Gastroesophageal sphincter (tissue), 4 donors: ENCODE measurements at regions not wholly inside any gene's neighbourhood (a gene's known extent, or its start where the extent isn't known, plus 50 kb on each side); places are given as distances from the start of the nearest gene placed in this dataset.

Experiments used
- ATAC-seq: fragments of 150-250 bp; one replicate; pipeline ENCODE4 v1.9.1; 2016; ENCODE audit warnings: mild to moderate bottlenecking, moderate library complexity
- H3K27ac ChIP-seq, 4 donors: fragments of 200-600 bp; sonication (generic) in 3 of 4; 1 replicate in 3 of 4; 2 replicates in 1 of 4; pipeline ENCODE4 v1.5.1; 2016 to 2019
- H3K27me3 ChIP-seq: fragments of 200-600 bp; sonication (generic); one replicate; pipeline ENCODE4 v1.5.1; 2019
- H3K36me3 ChIP-seq, 2 donors: fragments of 200-600 bp; sonication (generic); one replicate each; pipeline ENCODE4 v1.5.1; 2019; ENCODE audit warnings: control low read depth in 1 of 2
- H3K4me1 ChIP-seq, 3 donors: fragments of 200-600 bp; sonication (generic); 1 replicate in 2 of 3; 2 replicates in 1 of 3; pipeline ENCODE4 v1.5.1; 2016 to 2019; ENCODE audit warnings: control low read depth in 2 of 3
- H3K4me3 ChIP-seq, 2 donors: fragments of 200-600 bp; sonication (generic); one replicate each; pipeline ENCODE4 v1.5.1; 2019; ENCODE audit warnings: mild to moderate bottlenecking in 1 of 2, moderate library complexity in 1 of 2
- H3K9me3 ChIP-seq, 3 donors: fragments of 200-600 bp; sonication (generic); one replicate each; pipeline ENCODE4 v1.5.1; 2017 to 2019; ENCODE audit warnings: control low read depth in 2 of 3
- CTCF ChIP-seq, 4 experiments: fragments of 200-600 bp in 2 of 4; fragments of 450-650 bp in 2 of 4; sonication (generic) in 1 of 4; IDR thresholded peaks; one replicate each; pipeline ENCODE4 v1.5.1; 2017 to 2019; ENCODE audit warnings: antibody characterized with exemption in 4 of 4, mild to moderate bottlenecking in 2 of 4, moderate library complexity in 2 of 4
- EP300 ChIP-seq: sonication (generic); formaldehyde crosslinking; IDR thresholded peaks from one replicate; pipeline ENCODE4 v1.6.1; 2017; ENCODE audit warnings: antibody characterized with exemption, mild to moderate bottlenecking
- POLR2A ChIP-seq, 2 donors: fragments of 450-650 bp; IDR thresholded peaks; one replicate each; pipeline ENCODE4 v1.6.1; 2017; ENCODE audit warnings: antibody characterized with exemption in 2 of 2, mild to moderate bottlenecking in 2 of 2, moderate library complexity in 1 of 2
- POLR2AphosphoS5 ChIP-seq: sonication (generic); formaldehyde crosslinking; IDR thresholded peaks from one replicate; pipeline ENCODE4 v1.6.1; 2017; ENCODE audit warnings: antibody characterized with exemption
- WGBS, 2 donors: methylation state at CpG; one replicate each; pipeline ENCODE4 v1.1.5; 2018; ENCODE audit warnings: low coverage in 1 of 2; 5-methylcytosine and 5-hydroxymethylcytosine counted together

GRCh38 chrX:97666890-97667289 is 783.2 kb downstream of the RPA4 start:
- ATAC-seq = no peak
- Histone ChIP-seq H3K4me3 (no peak overlapping the region), H3K9me3 (no peaks in the 10 kb centered on the region), H3K36me3 (no peaks in the 10 kb centered on the region), H3K4me1 (no peaks in the 10 kb centered on the region), H3K27ac (no peak overlapping the region), H3K27me3 (no peaks in the 10 kb centered on the region)
- 43 to 69% methylated on average over 1 to 2 of the region's 2 CpGs for WGBS, 2 donors
- no peak for TF ChIP-seq POLR2A (IDR thresholded peaks at IDR 0.05)

GRCh38 chrX:97668126-97668525 is 784.4 kb downstream of the RPA4 start:
- Histone ChIP-seq H3K9me3 (no peaks in the 10 kb centered on the region), H3K4me1 (no peaks in the 10 kb centered on the region), H3K36me3 (no peaks in the 10 kb centered on the region), H3K27ac (no peak overlapping the region), H3K27me3 (no peaks in the 10 kb centered on the region), H3K4me3 (no peak overlapping the region)
- TF ChIP-seq POLR2A (IDR thresholded peaks at IDR 0.05) (no peak), EP300 (no peak), POLR2AphosphoS5 (no peak), CTCF (IDR thresholded peaks at IDR 0.05) (no peak)
- ATAC-seq = no peak
- WGBS, 2 donors = 82 to 87% methylated on average over 2 of the region's 2 CpGs

GRCh38 chrX:97672138-97672537 is 788.4 kb downstream of the RPA4 start:
- no peak overlapping the region for H3K4me3 ChIP-seq
- H3K9me3 ChIP-seq = no peaks in the 10 kb centered on the region
- TF ChIP-seq POLR2AphosphoS5 (no peak), CTCF (IDR thresholded peaks at IDR 0.05) (no peak), POLR2A (IDR thresholded peaks at IDR 0.05) (no peak), EP300 (no peak)
- no peaks in the 10 kb centered on the region for H3K36me3 ChIP-seq
- H3K27ac ChIP-seq = no peak overlapping the region
- no peaks in the 10 kb centered on the region for H3K27me3 ChIP-seq
- H3K4me1 ChIP-seq = no peaks in the 10 kb centered on the region
- 67% methylated on average over 1 of the region's 5 CpGs; no CpG with 5 or more reads in 1 of the 2 donors for WGBS, 2 donors
- no peak for ATAC-seq

GRCh38 chrX:97672608-97673007 is 788.9 kb downstream of the RPA4 start:
- no peak overlapping the region for H3K4me3 ChIP-seq
- H3K9me3 ChIP-seq = no peaks in the 10 kb centered on the region
- no peak for ATAC-seq
- WGBS, 2 donors = 78 to 91% methylated on average over 2 of the region's 2 CpGs
- no peaks in the 10 kb centered on the region for H3K4me1 ChIP-seq
- TF ChIP-seq POLR2AphosphoS5 = no peak
- no peak for TF ChIP-seq CTCF (IDR thresholded peaks at IDR 0.05)
- H3K36me3 ChIP-seq = no peaks in the 10 kb centered on the region
- H3K27me3 ChIP-seq = no peaks in the 10 kb centered on the region
- no peak overlapping the region for H3K27ac ChIP-seq

- no peaks in the 10 kb centered on the region for H3K4me1 ChIP-seq
- no peaks in the 10 kb centered on the region for H3K9me3 ChIP-seq
- no peak overlapping the region for H3K27ac ChIP-seq
- 93% methylated on average over 5 of the region's 5 CpGs; no CpG with 5 or more reads in 1 of the 2 donors for WGBS, 2 donors
- H3K4me3 ChIP-seq = no peak overlapping the region
- no peaks in the 10 kb centered on the region for H3K36me3 ChIP-seq
- no peak for ATAC-seq
- TF ChIP-seq EP300 (no peak), CTCF (IDR thresholded peaks at IDR 0.05) (no peak), POLR2AphosphoS5 (no peak), POLR2A (IDR thresholded peaks at IDR 0.05) (no peak)
- H3K27me3 ChIP-seq = no peaks in the 10 kb centered on the region
These were observed 789.4 kb downstream of the RPA4 start for GRCh38 chrX:97673135-97673534.
